Spleen (tissue), 11 donors: ENCODE measurements at regions not wholly inside any gene's neighbourhood (a gene's known extent, or its start where the extent isn't known, plus 50 kb on each side); places are given as distances from the start of the nearest gene placed in this dataset.

Experiments used
- DNase-seq: peaks from one replicate; pipeline ENCODE4 v3.0.0-alpha.2; 2020
- H3K27ac ChIP-seq, 8 donors: fragments of 200-600 bp; sonication (generic) in 7 of 8; 1 replicate in 4 of 8; 2 replicates in 4 of 8; pipeline versions ENCODE4 v1.5.0 to v1.8.0; 2016 to 2021; ENCODE audit warnings: inconsistent platforms in 4 of 8, mild to moderate bottlenecking in 4 of 8, moderate library complexity in 1 of 8
- H3K27me3 ChIP-seq, 7 donors: fragments of 200-600 bp; sonication (generic) in 6 of 7; replicated peaks in 1 of 7; 1 replicate in 4 of 7; 2 replicates in 3 of 7; pipeline versions ENCODE4 v1.5.0 to v1.8.0; 2016 to 2021; ENCODE audit warnings: inconsistent platforms in 3 of 7, mild to moderate bottlenecking in 1 of 7
- H3K36me3 ChIP-seq, 6 donors: fragments of 200-600 bp; sonication (generic) in 5 of 6; 1 replicate in 4 of 6; 2 replicates in 2 of 6; pipeline versions ENCODE4 v1.5.0 to v1.8.0; 2016 to 2021; ENCODE audit warnings: inconsistent platforms in 2 of 6
- H3K4me1 ChIP-seq, 6 donors: fragments of 200-600 bp; sonication (generic) in 5 of 6; 1 replicate in 3 of 6; 2 replicates in 3 of 6; pipeline versions ENCODE4 v1.5.0 to v1.8.0; 2016 to 2021; ENCODE audit warnings: inconsistent platforms in 3 of 6
- H3K4me3 ChIP-seq, 8 donors: fragments of 200-600 bp; sonication (generic) in 7 of 8; 1 replicate in 4 of 8; 2 replicates in 4 of 8; pipeline versions ENCODE4 v1.5.0 to v1.8.0; 2016 to 2021; ENCODE audit warnings: inconsistent platforms in 4 of 8, mild to moderate bottlenecking in 4 of 8, moderate library complexity in 2 of 8
- H3K9me3 ChIP-seq, 8 donors: fragments of 200-600 bp; sonication (generic) in 7 of 8; 1 replicate in 4 of 8; 2 replicates in 4 of 8; pipeline versions ENCODE4 v1.5.0 to v1.8.0; 2016 to 2021; ENCODE audit warnings: inconsistent platforms in 4 of 8
- POLR2A ChIP-seq, 3 donors: fragments of 450-650 bp; IDR thresholded peaks; one replicate each; pipeline ENCODE4 v1.5.1; 2017; ENCODE audit warnings: antibody characterized with exemption in 3 of 3, mild to moderate bottlenecking in 1 of 3
- POLR2AphosphoS5 ChIP-seq, 3 donors: sonication (generic); formaldehyde crosslinking; IDR thresholded peaks; one replicate each; pipeline ENCODE4 v1.5.1; 2017; ENCODE audit warnings: antibody characterized with exemption in 3 of 3
- WGBS, 5 donors: extraction: QIAGEN DNeasy Blood & Tissue Kit in 3 of 5; methylation state at CpG; one replicate each; pipeline versions ENCODE4 v1.1.5 to v1.1.7; 2013 to 2018; 5-methylcytosine and 5-hydroxymethylcytosine counted together
- intact Hi-C: fragments of 100-400 bp; cut with DNase I; formaldehyde crosslinking; loops from one replicate; pipeline ENCODE4 v1.15.0; 2023; ENCODE audit warnings: low total_unique reads
- TF ChIP-seq, protein P1 (sequence below), 11 experiments: fragments of 200-600 bp in 7 of 11; fragments of 450-650 bp in 4 of 11; sonication (generic) in 4 of 11; IDR thresholded peaks in 8 of 11; conservative IDR thresholded peaks in 3 of 11; 1 replicate in 7 of 11; 2 replicates in 4 of 11; pipeline versions ENCODE4 v1.4.0 to v1.8.0; 2016 to 2021; ENCODE audit warnings: antibody characterized with exemption in 11 of 11, inconsistent platforms in 4 of 11, mild to moderate bottlenecking in 1 of 11
- donor health status: healthy with polysubstance abuse.
- donor health status: DM: no; HTN: no; CAD: no; lungs with moderate emphysema.
- donor health status: DM: no; HTN: no; CAD: no.
- donor health status: Bipolar disorder and iron deficiency.
- donor health status: healthy.
- donor health status: DM: no; HTN: no; CAD: no.
- donor health status: DM: yes; HTN: yes; CAD: no.

DNA sequence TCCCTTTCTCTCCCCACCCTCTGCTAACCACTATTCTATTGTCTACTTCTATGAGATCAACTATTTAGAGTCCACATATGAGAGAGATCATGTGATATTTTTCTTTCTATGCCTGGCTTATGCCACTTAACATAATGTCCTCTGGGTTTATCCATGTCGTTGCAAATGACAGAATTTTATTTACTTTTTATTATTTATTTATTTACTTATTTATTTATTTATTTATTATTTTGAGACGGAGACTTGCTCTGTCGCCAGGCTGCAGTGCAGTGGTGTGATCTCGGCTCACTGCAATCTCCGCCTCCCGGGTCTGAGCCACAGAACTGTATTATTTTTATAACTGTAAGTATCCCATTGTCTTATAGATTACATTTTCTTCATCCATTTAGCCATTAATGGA lies 443.4 kb upstream of the CDH19 start:
- no peaks in the 10 kb centered on the region for H3K36me3 ChIP-seq
- H3K9me3 ChIP-seq = peaks cover 0 to 8% (median 0%) of the 10 kb centered on the region in 8 donors
- TF ChIP-seq POLR2A (IDR thresholded peaks at IDR 0.05) (no peak), POLR2AphosphoS5 (IDR thresholded peaks at IDR 0.05) (no peak)
- TF ChIP-seq, protein P1, sequence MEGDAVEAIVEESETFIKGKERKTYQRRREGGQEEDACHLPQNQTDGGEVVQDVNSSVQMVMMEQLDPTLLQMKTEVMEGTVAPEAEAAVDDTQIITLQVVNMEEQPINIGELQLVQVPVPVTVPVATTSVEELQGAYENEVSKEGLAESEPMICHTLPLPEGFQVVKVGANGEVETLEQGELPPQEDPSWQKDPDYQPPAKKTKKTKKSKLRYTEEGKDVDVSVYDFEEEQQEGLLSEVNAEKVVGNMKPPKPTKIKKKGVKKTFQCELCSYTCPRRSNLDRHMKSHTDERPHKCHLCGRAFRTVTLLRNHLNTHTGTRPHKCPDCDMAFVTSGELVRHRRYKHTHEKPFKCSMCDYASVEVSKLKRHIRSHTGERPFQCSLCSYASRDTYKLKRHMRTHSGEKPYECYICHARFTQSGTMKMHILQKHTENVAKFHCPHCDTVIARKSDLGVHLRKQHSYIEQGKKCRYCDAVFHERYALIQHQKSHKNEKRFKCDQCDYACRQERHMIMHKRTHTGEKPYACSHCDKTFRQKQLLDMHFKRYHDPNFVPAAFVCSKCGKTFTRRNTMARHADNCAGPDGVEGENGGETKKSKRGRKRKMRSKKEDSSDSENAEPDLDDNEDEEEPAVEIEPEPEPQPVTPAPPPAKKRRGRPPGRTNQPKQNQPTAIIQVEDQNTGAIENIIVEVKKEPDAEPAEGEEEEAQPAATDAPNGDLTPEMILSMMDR (IDR thresholded peaks at IDR 0.05 in 8 of 11, conservative IDR thresholded peaks at IDR 0.05 in 3 of 11) = no peak
- no peak overlapping the region for H3K27ac ChIP-seq
- intact Hi-C loops = no loop called here
- 79 to 95% (median 83%) methylated on average over 6 of the region's 6 CpGs for WGBS, 5 donors
- H3K4me1 ChIP-seq = no peaks in the 10 kb centered on the region
- no peak overlapping the region for H3K4me3 ChIP-seq
- no peaks in the 10 kb centered on the region for H3K27me3 ChIP-seq
- no peak for DNase-seq

DNA sequence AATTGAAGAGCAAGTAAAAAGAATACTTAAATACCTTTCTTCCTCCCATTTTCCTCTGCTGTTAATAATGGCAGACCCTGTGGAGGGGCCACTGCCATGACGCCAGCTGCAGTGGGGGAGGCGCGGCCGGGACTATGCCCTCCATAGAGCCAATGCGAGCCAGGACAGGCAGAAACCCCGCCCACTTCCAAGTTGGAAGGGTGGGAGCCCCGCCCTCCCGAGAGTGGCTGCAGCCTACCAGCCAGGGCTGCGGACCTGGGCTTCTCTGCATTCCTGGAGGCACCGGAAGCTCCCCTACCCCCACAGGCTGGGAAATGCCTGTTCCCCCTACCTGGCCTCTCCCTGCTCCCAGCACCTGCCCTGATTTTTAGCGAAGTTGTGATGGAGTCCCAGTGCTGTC lies 439.4 kb upstream of the CDH19 start:
- intact Hi-C loops = no loop called here
- TF ChIP-seq, protein P1 (IDR thresholded peaks at IDR 0.05 in 8 of 11, conservative IDR thresholded peaks at IDR 0.05 in 3 of 11) = no peak
- TF ChIP-seq POLR2A (IDR thresholded peaks at IDR 0.05) = no peak
- TF ChIP-seq POLR2AphosphoS5 (IDR thresholded peaks at IDR 0.05) = no peak
- WGBS, 5 donors = 90 to 97% (median 94%) methylated on average over 11 of the region's 11 CpGs
- Histone ChIP-seq H3K9me3 (peaks cover 0 to 8% (median 0%) of the 10 kb centered on the region in 8 donors), H3K4me3 (no peak overlapping the region), H3K36me3 (no peaks in the 10 kb centered on the region), H3K27me3 (no peaks in the 10 kb centered on the region), H3K4me1 (no peaks in the 10 kb centered on the region), H3K27ac (no peak overlapping the region)
- peak; percentile 68 for DNase-seq

GRCh38 chr18:67041334-67041733 lies 437.4 kb upstream of the CDH19 start:
- intact Hi-C loops = no loop called here
- WGBS, 5 donors = 76 to 86% (median 79%) methylated on average over 2 of the region's 2 CpGs
- no peaks in the 10 kb centered on the region for H3K4me1 ChIP-seq

DNA sequence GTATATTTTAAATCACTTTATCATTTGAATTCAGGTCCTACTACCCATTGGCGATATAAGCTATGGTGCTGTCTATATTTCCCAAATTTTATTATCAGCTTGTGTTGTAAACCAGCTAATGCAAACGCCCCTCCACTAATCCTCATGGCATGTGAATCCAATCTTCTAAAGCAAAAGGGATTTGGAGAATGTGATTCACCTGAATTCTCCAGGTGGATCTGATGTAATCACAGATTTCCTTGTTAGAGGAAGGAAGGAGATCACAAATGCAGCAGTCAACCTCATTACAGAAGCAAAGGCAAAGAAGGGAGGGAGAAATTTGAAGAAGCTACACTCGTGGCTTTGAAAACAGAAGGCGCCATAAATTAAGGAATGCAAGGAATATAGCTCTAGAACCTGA lies 431.1 kb upstream of the CDH19 start:
- H3K36me3 ChIP-seq = no peaks in the 10 kb centered on the region
- H3K27ac ChIP-seq = no peak overlapping the region
- TF ChIP-seq POLR2AphosphoS5 (IDR thresholded peaks at IDR 0.05) = no peak
- no peak for TF ChIP-seq POLR2A (IDR thresholded peaks at IDR 0.05)
- TF ChIP-seq, protein P1 (IDR thresholded peaks at IDR 0.05 in 8 of 11, conservative IDR thresholded peaks at IDR 0.05 in 3 of 11) = no peak
- no peak overlapping the region for H3K4me3 ChIP-seq
- H3K27me3 ChIP-seq = no peaks in the 10 kb centered on the region
- H3K9me3 ChIP-seq = no peaks in the 10 kb centered on the region
- WGBS, 5 donors = 48 to 74% (median 59%) methylated on average over 4 of the region's 4 CpGs
- intact Hi-C loops = no loop called here
- H3K4me1 ChIP-seq = no peaks in the 10 kb centered on the region
- no peak for DNase-seq

More at GRCh38 chr18:67041334-67041733, 437.4 kb upstream of the CDH19 start:
- H3K27ac ChIP-seq = no peak overlapping the region
- peaks cover 0 to 8% (median 0%) of the 10 kb centered on the region in 8 donors for H3K9me3 ChIP-seq
- DNase-seq = no peak
- no peaks in the 10 kb centered on the region for H3K27me3 ChIP-seq
- no peaks in the 10 kb centered on the region for H3K36me3 ChIP-seq
- H3K4me3 ChIP-seq = no peak overlapping the region
- TF ChIP-seq POLR2A (IDR thresholded peaks at IDR 0.05) = no peak
- TF ChIP-seq POLR2AphosphoS5 (IDR thresholded peaks at IDR 0.05) = no peak
- TF ChIP-seq, protein P1 (IDR thresholded peaks at IDR 0.05 in 8 of 11, conservative IDR thresholded peaks at IDR 0.05 in 3 of 11) = no peak
